Breast epithelium (tissue), 3 donors: ENCODE measurements at regions not wholly inside any gene's neighbourhood (a gene's known extent, or its start where the extent isn't known, plus 50 kb on each side); places are given as distances from the start of the nearest gene placed in this dataset.

Source experiments
- CTCF ChIP-seq, 3 donors: fragments of 450-650 bp; IDR thresholded peaks; one replicate each; pipeline ENCODE4 v1.5.1; 2016 to 2017; ENCODE audit warnings: antibody characterized with exemption in 3 of 3, mild to moderate bottlenecking in 3 of 3, moderate library complexity in 3 of 3
- POLR2A ChIP-seq: fragments of 450-650 bp; IDR thresholded peaks from one replicate; pipeline ENCODE4 v1.6.1; 2016; ENCODE audit warnings: antibody characterized with exemption, mild to moderate bottlenecking, moderate library complexity

GRCh38 chr12:58068706-58069105 is 127.3 kb downstream of the ATP23 start:
- TF ChIP-seq POLR2A = no peak
- no peak for TF ChIP-seq CTCF (IDR thresholded peaks at IDR 0.05)
